Naive B cell (primary cell): ENCODE measurements at regions not wholly inside any gene's neighbourhood (a gene's known extent, or its start where the extent isn't known, plus 50 kb on each side); places are given as distances from the start of the nearest gene placed in this dataset.

ENCODE experiments used
- ATAC-seq, 2 donors: fragments of 150-1000 bp; cut with Tn5 transposase; 2 replicates each; pipeline ENCODE4 v1.10.0; 2021; ENCODE audit warnings: low read depth in 2 of 2, mild to moderate bottlenecking in 2 of 2, moderate library complexity in 2 of 2
- DNase-seq: peaks from one replicate; pipeline ENCODE4 v3.0.0; 2022
- H3K27ac Mint-ChIP-seq, 6 donors: one replicate each; pipeline ENCODE4 v1.8.0; 2020 to 2022; ENCODE audit warnings: mild to moderate bottlenecking in 6 of 6, mixed read lengths in 6 of 6, moderate library complexity in 5 of 6, inconsistent platforms in 2 of 6
- H3K27me3 Mint-ChIP-seq, 3 donors: one replicate each; pipeline ENCODE4 v1.8.0; 2021 to 2022; ENCODE audit warnings: mixed read lengths in 3 of 3, mild to moderate bottlenecking in 1 of 3
- H3K36me3 Mint-ChIP-seq, 2 donors: one replicate each; pipeline ENCODE4 v1.8.0; 2020 to 2022; ENCODE audit warnings: mixed read lengths in 2 of 2, inconsistent platforms in 1 of 2, mild to moderate bottlenecking in 1 of 2
- H3K4me1 Mint-ChIP-seq, 3 donors: one replicate each; pipeline ENCODE4 v1.8.0; 2020 to 2022; ENCODE audit warnings: mixed read lengths in 3 of 3, inconsistent platforms in 1 of 3, mild to moderate bottlenecking in 1 of 3, moderate library complexity in 1 of 3
- H3K4me3 Mint-ChIP-seq, 8 donors: one replicate each; pipeline ENCODE4 v1.8.0; 2020 to 2022; ENCODE audit warnings: mild to moderate bottlenecking in 8 of 8, mixed read lengths in 8 of 8, moderate library complexity in 8 of 8, inconsistent platforms in 2 of 8
- H3K9me3 Mint-ChIP-seq, 7 donors: one replicate each; pipeline ENCODE4 v1.8.0; 2020 to 2022; ENCODE audit warnings: mixed read lengths in 7 of 7, mild to moderate bottlenecking in 5 of 7, inconsistent platforms in 2 of 7, moderate library complexity in 1 of 7

DNA sequence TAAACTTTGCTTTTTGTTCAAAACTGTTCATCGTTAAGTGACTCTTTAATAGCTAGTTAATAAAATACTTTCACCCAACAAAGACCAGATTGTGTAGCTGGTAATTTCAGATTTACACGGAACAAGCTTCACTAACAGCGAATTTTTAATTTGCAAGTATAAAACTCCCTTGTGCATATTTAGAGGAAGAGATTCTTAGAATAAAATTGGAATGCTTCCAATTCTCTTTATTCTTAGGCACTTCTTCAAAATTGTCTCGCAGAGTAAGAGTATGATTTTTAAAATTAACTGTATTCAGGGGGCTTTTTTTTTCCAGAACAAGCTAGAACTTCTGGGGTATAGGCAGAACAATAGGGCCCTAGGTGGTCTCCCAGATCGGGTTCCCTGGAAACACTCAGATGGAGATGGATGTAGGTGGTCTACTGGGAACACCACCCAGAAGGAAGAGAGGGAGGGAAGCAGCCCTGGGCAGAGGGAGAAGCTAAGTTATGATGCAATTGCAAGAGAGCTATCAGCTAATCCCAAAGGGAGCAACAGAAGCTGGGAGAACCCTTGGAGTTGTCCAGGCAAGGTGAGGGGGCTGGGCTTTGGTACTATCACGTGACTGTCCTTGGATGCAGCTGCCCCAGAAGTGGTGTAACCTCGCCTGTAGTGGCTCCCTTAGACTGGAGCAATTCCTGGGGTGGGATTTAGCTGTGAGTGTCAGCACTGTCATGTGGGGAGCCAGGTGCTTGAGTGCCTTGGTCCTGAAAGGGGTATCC lies 151.7 kb upstream of the ASB18 start:
- Mint-ChIP-seq H3K36me3 (no peaks in the 10 kb centered on the region), H3K9me3 (peaks cover 0 to 10% (median 0%) of the 10 kb centered on the region in 7 donors), H3K27ac (no peak overlapping the region), H3K4me1 (no peaks in the 10 kb centered on the region), H3K27me3 (peaks cover 10 to 47% (median 18%) of the 10 kb centered on the region in 3 donors), H3K4me3 (no peak overlapping the region)
- no peak for DNase-seq
- ATAC-seq = no peak

DNA sequence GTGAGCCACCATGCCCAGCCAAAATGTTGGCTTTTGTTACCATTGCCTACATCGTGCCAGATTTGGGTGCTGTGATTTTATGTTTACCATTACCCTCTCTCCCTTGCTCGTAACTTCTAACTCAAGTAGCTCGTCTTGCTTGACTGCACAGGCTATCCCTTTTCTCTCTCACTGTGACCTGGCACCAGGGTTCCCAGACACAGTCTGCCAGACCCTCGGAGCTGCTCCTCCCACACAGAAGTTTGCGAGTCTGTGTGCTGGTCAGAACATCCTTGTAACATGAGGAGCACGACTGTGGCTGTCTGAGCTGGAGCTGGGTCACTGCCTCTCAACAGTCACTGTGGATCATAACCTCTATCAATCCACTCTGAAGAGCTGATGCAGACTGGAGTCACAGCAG lies 152.5 kb upstream of the ACKR3 start:
- Mint-ChIP-seq H3K4me1 (no peaks in the 10 kb centered on the region), H3K36me3 (no peaks in the 10 kb centered on the region), H3K4me3 (no peak overlapping the region), H3K27ac (no peak overlapping the region), H3K9me3 (peaks cover 2 to 10% (median 4%) of the 10 kb centered on the region in 7 donors), H3K27me3 (peaks cover 14 to 45% (median 16%) of the 10 kb centered on the region in 3 donors)
- ATAC-seq (no peak), DNase-seq (no peak)

DNA sequence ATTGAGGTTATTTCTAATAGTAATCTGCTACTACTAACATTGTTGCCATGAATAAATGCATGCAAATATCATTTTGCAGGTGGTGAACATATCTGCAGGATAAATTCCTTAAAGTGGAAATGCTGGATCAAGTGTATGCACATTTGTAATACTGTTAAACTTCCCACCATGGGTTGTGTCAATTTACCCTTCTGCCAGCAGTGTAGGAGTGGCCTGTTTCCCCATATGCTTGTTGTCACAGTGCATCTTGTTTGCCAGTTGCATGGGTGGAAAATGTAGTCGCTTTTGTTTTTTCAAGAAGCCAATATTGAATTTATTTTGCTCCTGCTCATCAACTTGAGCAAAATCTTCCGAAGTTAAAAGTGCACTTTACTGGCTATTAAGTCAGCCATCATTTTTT lies 139.0 kb upstream of the ACKR3 start:
- H3K4me3 Mint-ChIP-seq = no peak overlapping the region
- peaks cover 18 to 37% (median 26%) of the 10 kb centered on the region in 3 donors for H3K27me3 Mint-ChIP-seq
- H3K27ac Mint-ChIP-seq = no peak overlapping the region
- H3K4me1 Mint-ChIP-seq = no peaks in the 10 kb centered on the region
- no peak for DNase-seq
- peaks cover 0 to 39% (median 8%) of the 10 kb centered on the region in 7 donors for H3K9me3 Mint-ChIP-seq
- no peaks in the 10 kb centered on the region for H3K36me3 Mint-ChIP-seq
- ATAC-seq = no peak

DNA sequence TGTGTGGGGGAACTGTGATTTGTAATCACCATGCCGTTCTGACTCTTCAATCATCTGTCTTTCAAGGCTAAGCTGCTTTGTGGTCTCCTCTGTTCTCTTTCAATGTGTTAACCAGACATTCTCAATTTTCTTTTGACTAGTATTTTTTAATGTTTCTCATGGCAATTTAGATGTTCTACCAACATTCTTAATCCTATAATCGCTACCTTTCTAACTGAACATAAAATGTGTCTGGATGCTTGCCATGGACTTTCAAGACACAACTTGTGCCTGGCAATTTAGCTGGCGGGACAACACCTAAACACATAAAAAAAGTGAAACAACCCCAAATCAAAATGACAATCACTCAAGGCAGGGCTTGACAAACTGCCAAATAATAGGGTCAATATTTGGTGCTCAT lies 135.0 kb upstream of the ACKR3 start:
- DNase-seq (no peak), ATAC-seq (no peak)
- Mint-ChIP-seq H3K36me3 (no peaks in the 10 kb centered on the region), H3K27ac (no peak overlapping the region), H3K4me1 (no peaks in the 10 kb centered on the region), H3K27me3 (peaks cover 11 to 26% (median 18%) of the 10 kb centered on the region in 3 donors), H3K9me3 (peaks cover 0 to 21% (median 3%) of the 10 kb centered on the region in 7 donors), H3K4me3 (no peak overlapping the region)

DNA sequence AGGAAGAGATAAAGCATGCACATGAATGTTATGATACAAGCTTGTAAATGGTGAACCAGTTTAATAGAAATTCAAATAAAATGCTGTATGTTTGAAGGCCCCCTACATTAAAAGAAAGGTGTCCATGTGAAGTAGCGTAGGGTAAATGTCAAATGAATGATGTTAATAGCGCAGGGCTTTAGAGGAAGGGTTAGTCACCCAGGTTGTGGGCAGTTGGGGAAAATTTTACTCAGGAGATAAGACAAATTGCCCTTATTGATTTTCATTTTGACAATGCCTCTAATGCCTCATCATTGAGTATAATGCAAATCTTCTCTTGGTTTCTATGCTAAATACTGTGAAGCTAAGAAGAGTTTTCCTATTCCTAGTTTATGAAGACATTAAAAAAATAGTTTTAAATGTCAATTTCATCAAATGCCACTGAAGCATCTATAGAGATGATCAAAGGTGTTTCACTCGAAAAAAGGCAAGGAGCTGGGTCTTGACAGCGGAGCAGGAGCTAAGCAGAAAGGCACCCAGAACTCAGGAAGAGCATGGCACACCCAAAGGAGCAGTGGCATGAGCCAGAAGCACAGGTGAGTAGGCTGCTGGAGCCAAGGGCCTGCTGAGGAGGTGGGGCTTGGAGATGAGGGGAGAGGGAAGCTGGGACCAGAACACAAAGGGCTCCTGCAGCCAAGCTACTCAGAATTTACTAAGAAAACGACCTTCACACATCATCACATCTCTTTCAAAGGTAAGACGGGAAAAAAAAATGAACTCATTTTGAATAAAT lies 129.3 kb upstream of the ACKR3 start:
- H3K36me3 Mint-ChIP-seq = no peaks in the 10 kb centered on the region
- no peak for ATAC-seq

DNA sequence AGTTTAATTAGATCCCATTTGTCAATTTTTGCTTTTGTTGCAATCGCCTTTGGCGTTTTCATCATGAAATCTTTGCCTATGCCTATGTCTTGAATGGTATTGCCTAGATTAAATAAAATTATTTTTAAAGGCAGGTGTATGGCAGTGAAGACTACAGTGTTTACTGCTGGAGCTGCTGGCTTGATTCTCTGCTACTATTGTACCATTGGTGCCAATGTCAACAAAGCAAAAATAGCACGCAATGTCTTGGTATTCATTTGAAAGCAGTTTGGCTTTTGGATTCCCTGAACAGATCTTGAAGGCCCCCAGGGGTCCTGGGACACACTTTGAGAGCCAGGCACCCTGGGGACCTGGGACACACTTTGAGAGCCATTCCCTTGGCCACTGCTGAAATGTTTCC lies 125.4 kb upstream of the ACKR3 start:
- peaks cover 0 to 11% (median 2%) of the 10 kb centered on the region in 7 donors for H3K9me3 Mint-ChIP-seq
- ATAC-seq (no peak), DNase-seq (no peak)
- H3K4me1 Mint-ChIP-seq = no peaks in the 10 kb centered on the region
- no peaks in the 10 kb centered on the region for H3K36me3 Mint-ChIP-seq
- no peak overlapping the region for H3K4me3 Mint-ChIP-seq
- H3K27ac Mint-ChIP-seq = no peak overlapping the region
- peaks cover 17 to 29% (median 18%) of the 10 kb centered on the region in 3 donors for H3K27me3 Mint-ChIP-seq

More for the DNA sequence above, 129.3 kb upstream of the ACKR3 start:
- Mint-ChIP-seq H3K27me3 (peaks cover 9 to 22% (median 17%) of the 10 kb centered on the region in 3 donors), H3K4me3 (no peak overlapping the region), H3K9me3 (peaks cover 0 to 15% (median 4%) of the 10 kb centered on the region in 7 donors), H3K4me1 (no peaks in the 10 kb centered on the region), H3K27ac (no peak overlapping the region)
- no peak for DNase-seq

DNA sequence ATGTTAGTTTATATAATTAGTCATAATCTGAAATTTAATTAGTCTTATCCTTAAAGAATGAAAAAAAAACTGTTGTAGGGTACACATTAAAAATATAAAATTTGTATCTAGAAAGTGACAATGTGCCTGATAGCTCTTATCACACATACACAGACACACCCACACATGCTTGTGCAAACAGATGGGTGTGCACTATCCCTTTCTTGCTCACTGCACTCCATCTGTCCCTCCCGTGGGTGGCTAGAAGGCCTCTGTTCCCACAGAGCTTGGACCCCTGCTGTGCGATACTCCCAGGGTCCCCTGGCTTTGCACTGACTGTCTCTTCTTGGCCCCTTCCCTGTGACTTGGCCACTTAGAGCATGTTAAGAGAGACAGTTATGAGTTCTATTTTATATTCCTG lies 123.9 kb upstream of the ACKR3 start:
- Mint-ChIP-seq H3K4me3 (no peak overlapping the region), H3K27ac (no peak overlapping the region), H3K4me1 (no peaks in the 10 kb centered on the region), H3K36me3 (no peaks in the 10 kb centered on the region), H3K27me3 (peaks cover 8 to 25% (median 21%) of the 10 kb centered on the region in 3 donors), H3K9me3 (peaks cover 0 to 11% (median 2%) of the 10 kb centered on the region in 7 donors)
- DNase-seq (no peak), ATAC-seq (no peak)

DNA sequence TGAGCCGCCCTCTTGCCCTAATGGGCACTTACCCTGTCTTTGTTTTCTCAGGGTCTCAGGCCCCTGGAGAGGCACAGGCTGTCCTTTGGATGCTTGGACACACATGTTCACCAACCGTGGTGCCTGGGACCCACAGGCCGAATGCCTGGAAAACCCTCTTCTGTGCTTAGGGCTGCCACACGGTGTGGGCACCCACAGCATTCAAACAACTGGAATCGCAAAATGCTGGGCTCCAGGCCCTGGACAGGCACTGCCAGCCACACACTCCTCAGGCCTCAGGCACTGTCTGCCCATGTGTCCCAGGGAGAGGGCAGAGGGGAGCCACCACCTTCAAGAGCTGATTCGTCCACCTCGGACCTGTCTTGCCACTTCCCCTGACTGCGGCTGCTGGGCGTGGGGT lies 123.1 kb upstream of the ACKR3 start:
- H3K4me1 Mint-ChIP-seq = no peaks in the 10 kb centered on the region
- peaks cover 0 to 11% (median 2%) of the 10 kb centered on the region in 7 donors for H3K9me3 Mint-ChIP-seq
- DNase-seq = no peak
- no peak overlapping the region for H3K4me3 Mint-ChIP-seq
- no peak overlapping the region for H3K27ac Mint-ChIP-seq
- H3K27me3 Mint-ChIP-seq = peaks cover 8 to 28% (median 22%) of the 10 kb centered on the region in 3 donors
- ATAC-seq = no peak
- no peaks in the 10 kb centered on the region for H3K36me3 Mint-ChIP-seq

DNA sequence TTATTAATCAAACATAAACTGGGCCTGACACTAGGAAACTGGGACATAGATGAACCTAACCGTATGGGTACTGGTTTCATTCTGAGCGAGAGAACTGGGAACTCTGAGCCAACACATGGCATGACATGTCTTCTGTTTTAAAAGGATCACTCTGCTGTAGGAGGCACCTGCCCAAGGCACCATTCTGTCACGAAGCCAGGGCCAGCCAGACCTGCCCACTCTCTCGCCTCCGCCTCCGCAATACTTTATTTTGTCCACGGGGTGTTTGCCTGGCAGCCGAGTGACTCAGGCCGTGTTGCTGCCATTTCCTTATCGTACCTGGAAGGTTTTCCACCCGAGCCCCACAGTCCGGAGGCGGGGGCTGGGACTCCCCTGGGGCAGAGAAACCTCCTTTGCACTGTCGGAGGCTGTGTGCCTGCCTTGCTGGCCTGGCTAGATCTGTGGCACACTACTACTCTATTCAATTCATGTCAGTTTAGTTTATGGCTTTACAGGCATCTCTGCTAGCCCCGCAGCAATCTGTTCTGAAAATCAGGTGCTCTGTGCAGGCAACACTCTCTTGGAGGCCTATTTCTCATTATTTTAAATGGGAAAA lies 120.4 kb upstream of the ACKR3 start:
- H3K4me1 Mint-ChIP-seq = no peaks in the 10 kb centered on the region
- no peak for DNase-seq
- H3K27me3 Mint-ChIP-seq = peaks cover 3 to 27% (median 17%) of the 10 kb centered on the region in 3 donors
- peak overlapping the region in 1 of 6 donors; percentile 38 for H3K27ac Mint-ChIP-seq
- H3K36me3 Mint-ChIP-seq = no peaks in the 10 kb centered on the region
- ATAC-seq = no peak
- H3K9me3 Mint-ChIP-seq = peaks cover 0 to 5% (median 0%) of the 10 kb centered on the region in 7 donors
- H3K4me3 Mint-ChIP-seq = no peak overlapping the region

DNA sequence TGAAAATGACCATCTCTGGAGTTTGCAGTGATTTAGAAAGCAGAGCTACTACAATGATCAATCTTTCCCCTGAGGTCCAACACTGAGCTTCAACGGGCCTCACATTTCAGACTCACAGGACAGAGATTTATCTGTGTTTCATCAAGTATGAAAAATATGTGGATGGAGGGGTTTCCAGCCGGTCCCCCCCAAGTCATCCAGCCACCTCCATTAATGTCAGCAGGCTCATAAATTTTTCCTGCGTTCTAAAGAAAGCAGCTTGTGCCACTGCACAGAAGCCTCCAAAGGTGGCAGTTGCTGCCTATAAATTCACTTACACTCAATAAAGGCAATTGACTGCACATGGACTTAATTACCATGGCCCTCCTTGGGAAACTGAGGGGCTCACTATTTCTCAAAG lies 117.4 kb upstream of the ACKR3 start:
- Mint-ChIP-seq H3K4me1 (no peaks in the 10 kb centered on the region), H3K27ac (no peak overlapping the region), H3K4me3 (no peak overlapping the region), H3K36me3 (peaks cover 0 to 2% of the 10 kb centered on the region in 2 donors), H3K9me3 (peaks cover 0 to 4% (median under 1%) of the 10 kb centered on the region in 7 donors), H3K27me3 (peaks cover 6 to 33% (median 6%) of the 10 kb centered on the region in 3 donors)
- ATAC-seq (no peak), DNase-seq (no peak)

DNA sequence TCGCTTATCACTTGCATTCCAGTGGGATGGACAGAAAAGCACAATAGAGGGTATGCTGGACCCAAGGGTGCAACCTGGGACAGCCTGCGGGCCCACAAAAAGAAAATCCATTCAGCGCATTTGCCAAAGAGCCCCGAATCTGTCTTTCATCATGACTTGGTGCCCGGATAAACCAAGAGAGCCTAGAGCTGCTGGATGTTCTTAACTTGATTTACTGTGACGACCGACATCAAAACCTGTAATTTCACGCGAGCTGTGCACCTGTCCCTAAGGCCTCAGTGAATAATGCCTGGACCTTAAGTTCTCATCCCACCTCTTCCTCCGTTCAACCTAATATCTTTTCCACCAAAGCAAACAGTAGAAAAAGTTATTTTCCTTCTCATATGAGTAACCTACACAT lies 115.5 kb upstream of the ACKR3 start:
- Mint-ChIP-seq H3K4me1 (no peaks in the 10 kb centered on the region), H3K36me3 (peaks cover 0 to 8% of the 10 kb centered on the region in 2 donors), H3K27me3 (peaks cover 6 to 31% (median 9%) of the 10 kb centered on the region in 3 donors), H3K9me3 (peaks cover 0 to 8% (median 4%) of the 10 kb centered on the region in 7 donors), H3K4me3 (no peak overlapping the region), H3K27ac (no peak overlapping the region)
- ATAC-seq (no peak), DNase-seq (no peak)

DNA sequence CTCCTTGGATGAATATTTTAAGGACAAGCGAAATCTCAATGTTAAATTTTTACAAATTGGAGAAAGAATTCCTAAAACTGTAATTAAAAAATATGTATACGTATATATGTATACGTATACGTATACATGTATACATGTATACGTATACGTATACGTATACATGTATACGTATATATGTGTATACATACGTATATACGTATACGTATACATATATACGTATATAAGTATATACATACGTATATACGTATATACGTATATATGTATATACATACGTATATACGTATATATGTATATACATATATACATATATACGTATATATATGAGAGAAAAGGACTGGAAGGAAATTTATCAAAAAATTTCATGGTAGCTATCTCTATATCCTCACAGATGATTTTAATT lies 110.2 kb upstream of the ACKR3 start:
- Mint-ChIP-seq H3K9me3 (peaks cover 6 to 10% (median 7%) of the 10 kb centered on the region in 7 donors), H3K27me3 (peaks cover 5 to 22% (median 7%) of the 10 kb centered on the region in 3 donors), H3K4me3 (no peak overlapping the region), H3K4me1 (no peaks in the 10 kb centered on the region), H3K36me3 (peaks cover 7 to 8% of the 10 kb centered on the region in 2 donors), H3K27ac (no peak overlapping the region)
- DNase-seq (no peak), ATAC-seq (no peak)

DNA sequence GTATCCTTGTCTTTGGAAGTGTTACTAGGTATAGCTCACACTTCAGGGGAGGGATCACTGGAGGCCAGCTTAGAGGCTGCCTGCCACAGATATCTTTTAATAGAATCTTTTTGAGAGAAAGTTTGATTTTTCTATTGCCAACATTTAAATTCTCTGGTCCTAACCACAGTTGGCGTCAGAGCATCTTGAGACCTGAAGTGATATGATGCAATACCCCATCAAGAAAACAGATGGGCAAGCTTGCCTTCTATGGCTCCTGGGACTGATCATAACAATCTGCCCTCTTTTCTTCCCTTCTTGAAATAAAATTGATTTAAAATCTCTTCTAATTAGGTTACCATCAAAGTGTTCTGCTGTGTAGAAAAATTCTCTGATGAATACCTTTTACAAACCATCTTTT lies 105.5 kb upstream of the ACKR3 start:
- ATAC-seq (no peak), DNase-seq (no peak)
- Mint-ChIP-seq H3K4me1 (no peaks in the 10 kb centered on the region), H3K27ac (no peak overlapping the region), H3K27me3 (peaks cover 0 to 9% (median 8%) of the 10 kb centered on the region in 3 donors), H3K9me3 (peaks cover 9 to 37% (median 16%) of the 10 kb centered on the region in 7 donors), H3K4me3 (no peak overlapping the region), H3K36me3 (peaks cover 0 to 7% of the 10 kb centered on the region in 2 donors)
